ENCODE measurements at regions not wholly inside any gene's neighbourhood (a gene's known extent, or its start where the extent isn't known, plus 50 kb on each side); places are given as distances from the start of the nearest gene placed in this dataset.
"Not testable (repeated sequence)": the region's sequence is repeated elsewhere in the genome, so short reads cannot be mapped to it uniquely, and the experiment has no call there.

DNA sequence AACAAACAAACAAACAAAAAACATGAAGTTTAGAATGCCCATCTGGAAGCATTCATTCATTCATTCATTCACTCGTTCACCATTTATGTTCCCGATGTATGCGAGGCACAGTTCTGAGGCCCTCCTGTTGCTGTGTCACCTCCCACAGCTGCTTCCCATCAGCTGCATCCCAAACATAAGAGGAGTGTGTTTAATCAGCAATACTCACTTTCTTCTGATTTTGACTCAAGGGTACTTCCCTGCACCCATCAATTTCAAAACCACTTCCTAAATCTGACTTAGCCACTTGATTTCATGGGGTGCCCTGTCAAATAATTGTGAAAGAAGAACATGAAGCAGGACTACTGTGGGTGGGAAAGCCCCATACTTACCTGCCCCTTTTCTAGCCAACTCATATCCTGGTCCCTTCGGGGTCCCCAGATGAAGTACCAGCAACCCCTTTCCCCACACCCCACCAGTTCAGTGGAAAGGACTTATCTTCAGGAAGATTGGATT lies 128.0 kb upstream of the IL12B start:
- no peak for DNase-seq

DNA sequence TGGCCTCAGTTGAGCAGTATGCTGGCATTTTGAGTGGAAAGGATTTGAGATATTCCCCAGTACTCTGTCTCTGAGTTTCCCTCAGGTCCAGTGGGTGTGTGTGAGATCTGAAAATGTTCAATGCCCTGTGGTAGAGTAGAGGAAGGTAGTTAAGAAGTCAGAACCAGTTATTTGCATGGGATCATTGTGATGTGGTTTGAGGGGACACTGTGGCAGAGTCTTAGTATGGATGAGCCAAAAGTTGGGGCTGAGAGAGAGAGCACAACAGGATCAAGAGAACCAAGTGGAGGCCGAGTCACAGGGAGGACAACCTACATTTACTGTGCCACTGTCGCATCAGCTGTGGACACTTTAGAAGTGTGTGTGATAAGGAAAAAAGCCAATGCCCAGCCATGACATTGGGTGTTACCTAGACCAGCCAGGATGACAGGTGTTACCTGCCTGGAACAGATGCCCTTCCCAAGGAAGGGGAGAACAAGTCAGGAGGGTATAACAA lies 128.9 kb upstream of the IL12B start:
- DNase-seq, result no peak

- DNase-seq, result no peak
Measured at GRCh38 chr5:159459951-159460538, 129.8 kb upstream of the IL12B start.

DNA sequence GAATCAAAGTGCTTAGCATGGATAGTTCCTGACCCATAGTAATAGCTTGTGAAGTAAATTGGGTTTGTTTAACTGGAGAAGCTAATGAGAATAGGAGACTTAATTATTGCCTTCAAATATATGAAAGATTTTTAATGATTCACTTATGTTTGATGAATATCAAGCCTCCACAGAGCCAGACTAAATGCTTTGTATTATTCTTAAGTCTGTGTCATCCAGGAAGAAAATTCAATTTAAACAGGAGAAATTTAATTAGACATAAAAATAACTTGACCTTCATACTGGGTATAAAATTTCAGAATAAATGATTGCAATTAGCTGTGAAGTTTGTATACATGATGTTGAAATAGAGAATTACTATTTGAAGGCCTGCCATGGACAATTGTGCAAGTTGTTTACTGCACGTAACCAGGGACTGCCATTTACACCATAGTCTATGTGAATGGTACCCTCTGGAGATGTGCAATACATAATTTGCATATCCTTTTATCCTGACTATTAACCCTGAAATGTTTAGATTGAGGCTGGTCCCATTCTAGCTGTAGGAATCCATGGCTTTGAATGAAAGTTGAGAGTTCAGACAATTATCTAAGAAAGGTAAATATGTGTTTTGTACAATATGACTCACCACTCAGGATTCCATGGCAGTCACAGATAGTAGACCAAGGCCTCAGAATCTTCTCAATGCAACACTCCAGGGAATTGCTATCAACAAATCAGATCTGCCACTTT lies 133.5 kb upstream of the IL12B start:
- no peak for DNase-seq

DNA sequence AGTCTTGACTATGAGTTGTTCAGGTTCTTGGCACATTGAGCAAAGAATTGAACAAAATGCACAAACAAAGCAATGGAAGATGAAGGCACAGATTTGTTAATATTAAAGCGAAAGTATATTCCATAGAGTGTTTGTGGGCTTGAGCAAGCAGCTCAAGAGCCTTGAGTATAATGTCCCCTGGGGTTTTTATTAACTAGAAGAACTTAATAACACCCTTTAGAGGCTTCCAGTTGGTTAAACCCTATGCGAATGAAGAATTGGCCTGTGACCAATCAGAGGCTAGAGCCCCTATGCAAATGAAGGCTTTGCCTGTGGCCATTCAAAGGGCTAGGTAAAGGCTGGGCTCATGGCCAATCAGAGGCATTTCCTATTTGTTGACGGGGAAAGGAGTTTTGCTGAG lies 135.3 kb upstream of the IL12B start:
- DNase-seq, result no peak

DNA sequence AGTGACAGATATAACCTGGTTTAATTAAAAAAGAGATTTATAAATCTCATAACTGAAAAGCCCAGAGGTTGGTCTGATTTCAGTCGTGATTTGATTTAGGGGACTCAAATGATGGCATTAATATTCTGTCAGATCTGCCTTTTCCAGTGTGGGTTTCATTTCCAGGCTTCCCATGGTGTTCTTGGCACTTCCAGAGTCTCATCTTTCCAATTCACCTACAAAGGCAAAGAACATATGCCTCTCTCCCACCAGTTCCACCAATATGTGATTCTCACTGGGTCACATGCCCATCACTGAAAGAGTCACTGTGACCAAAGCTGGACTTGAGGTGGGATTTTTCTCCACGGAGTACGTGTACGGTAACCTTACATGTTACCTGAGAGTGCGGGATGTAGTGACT lies 137.4 kb upstream of the IL12B start:
- no peak for DNase-seq

- no peak for DNase-seq
Measured at GRCh38 chr5:159469496-159470372, 139.4 kb upstream of the IL12B start.

GRCh38 chr5:159471904-159472303 lies 141.6 kb upstream of the IL12B start:
- DNase-seq, result no peak

DNA sequence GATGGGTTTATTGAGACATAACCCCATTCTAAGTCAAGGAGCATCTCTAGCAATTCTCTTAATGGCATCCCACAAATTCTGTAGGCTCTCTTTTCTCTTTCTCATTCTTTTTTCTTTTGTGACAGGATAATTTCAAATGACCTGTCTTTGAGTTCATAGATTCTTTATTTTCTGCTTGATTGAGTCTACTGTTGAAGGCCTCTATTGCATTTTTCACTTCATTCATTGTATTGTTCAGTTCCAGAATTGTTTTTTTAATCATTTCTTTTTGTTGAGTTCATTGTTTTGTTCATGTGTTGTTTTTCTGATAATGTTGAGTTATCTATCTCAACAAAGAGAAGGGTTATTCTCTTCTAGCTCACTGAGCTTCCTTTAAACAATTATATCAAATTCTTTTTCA lies 144.7 kb upstream of the IL12B start:
- no peak for DNase-seq

DNA sequence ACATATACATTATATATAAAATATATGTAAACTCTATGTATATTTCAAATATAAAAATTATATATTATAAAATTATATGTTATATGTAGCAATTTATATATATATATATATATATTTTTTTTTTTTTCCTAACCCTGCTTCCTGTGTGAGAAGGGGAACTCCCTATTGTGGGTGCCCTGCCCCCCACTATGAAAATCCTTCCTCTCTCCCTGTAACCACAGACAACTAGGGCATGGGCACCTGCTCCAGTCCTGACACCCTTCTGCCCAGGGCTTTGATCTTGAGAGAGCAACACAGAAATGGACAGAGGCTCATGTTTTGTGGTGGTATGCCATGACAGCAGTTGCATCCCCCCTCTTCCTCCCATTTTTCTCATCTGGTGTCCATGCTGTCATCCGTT lies 148.7 kb upstream of the IL12B start:
- no peak for DNase-seq

GRCh38 chr5:159480849-159481248 lies 150.6 kb upstream of the IL12B start:
- DNase-seq, result no peak

DNA sequence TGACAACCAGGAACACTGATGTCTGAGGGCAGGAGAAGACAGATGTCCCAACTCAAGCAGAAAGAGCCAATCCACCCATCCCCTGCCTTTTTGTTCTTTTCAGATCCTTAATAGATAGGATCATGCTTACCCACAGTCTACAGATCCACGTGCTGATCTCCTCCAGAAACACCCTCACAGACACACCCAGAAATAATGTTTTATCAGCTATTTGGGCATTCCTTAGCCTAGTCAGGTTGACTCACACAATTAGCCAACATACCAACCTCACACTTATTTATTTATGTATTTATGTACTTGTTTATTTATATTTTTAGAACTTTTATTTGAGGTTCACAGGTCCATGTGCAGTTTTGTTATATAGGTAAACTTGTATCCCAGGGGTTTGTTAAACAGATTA lies 151.5 kb upstream of the IL12B start:
- DNase-seq, result no peak

- no peak for DNase-seq
Measured at GRCh38 chr5:159486836-159487235, 156.5 kb upstream of the IL12B start.

GRCh38 chr5:159488516-159488915 lies 158.2 kb upstream of the IL12B start:
- no peak for DNase-seq

- DNase-seq, result no peak
Measured at GRCh38 chr5:159489779-159490178, 159.5 kb upstream of the IL12B start.

DNA sequence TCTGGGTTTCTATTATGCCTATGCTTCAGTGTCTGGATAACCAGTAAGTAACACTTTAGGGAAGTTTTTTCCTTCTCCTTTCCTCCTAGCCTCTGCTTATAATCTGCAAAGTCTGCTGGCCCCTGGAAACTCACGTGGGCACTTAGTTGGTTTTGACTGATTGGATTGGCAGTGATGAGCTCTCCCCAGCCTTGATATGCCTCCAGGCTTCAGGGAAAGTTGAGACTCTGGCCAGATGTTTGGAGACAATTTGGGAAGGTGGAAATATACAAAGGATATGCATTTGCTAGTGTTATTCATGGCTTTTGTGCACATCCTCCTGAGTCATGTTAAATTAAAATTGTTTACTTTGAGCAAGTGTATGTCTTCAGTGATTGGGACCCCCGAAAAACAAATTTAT lies 160.2 kb upstream of the IL12B start:
- no peak for DNase-seq

DNA sequence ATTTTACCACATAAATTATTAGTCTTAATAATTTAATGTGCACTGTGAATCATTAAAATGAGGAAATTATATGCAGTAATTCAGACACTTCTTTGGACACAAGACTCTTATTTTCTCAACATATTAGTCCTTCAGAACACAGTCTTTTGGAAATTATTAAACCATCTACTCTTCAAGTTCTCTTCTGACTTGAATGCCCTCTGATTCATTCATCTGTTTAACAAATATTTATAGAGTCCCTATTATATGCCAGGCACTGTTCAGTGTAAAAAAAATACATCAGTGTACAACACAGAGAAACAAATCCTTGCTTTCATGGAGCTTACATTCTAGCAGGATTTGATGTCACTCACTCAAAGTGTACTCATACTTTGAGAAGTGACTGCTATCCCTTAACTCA lies 163.4 kb upstream of the IL12B start:
- no peak for DNase-seq

DNA sequence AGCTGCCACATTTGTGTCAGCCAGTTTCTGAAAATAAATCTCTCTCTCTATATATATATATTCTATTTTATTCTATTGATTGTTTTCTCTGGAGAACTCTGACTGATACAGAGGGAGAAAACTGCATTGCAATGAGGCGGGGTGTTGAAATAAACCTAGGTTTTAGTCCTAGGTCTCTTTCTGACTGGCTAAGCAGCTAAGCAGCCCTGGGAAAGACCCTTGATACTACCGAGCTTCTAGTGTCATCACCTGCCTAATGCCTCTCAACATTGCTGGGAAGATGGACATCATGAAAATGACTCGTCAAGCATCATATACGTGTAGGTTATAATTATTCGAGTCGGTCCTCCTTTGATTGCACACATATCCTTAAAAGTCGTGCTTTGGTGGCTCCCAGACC lies 166.5 kb upstream of the IL12B start:
- no peak for DNase-seq

GRCh38 chr5:159497221-159497620 lies 166.9 kb upstream of the IL12B start:
- DNase-seq, result no peak

- no peak for DNase-seq
Measured at GRCh38 chr5:159498630-159499029, 168.3 kb upstream of the IL12B start.

GRCh38 chr5:159502116-159502515 lies 171.8 kb upstream of the IL12B start:
- DNase-seq, result not testable (repeated sequence)

- no peak for DNase-seq
Measured at GRCh38 chr5:159503236-159503635, 172.9 kb upstream of the IL12B start.

DNA sequence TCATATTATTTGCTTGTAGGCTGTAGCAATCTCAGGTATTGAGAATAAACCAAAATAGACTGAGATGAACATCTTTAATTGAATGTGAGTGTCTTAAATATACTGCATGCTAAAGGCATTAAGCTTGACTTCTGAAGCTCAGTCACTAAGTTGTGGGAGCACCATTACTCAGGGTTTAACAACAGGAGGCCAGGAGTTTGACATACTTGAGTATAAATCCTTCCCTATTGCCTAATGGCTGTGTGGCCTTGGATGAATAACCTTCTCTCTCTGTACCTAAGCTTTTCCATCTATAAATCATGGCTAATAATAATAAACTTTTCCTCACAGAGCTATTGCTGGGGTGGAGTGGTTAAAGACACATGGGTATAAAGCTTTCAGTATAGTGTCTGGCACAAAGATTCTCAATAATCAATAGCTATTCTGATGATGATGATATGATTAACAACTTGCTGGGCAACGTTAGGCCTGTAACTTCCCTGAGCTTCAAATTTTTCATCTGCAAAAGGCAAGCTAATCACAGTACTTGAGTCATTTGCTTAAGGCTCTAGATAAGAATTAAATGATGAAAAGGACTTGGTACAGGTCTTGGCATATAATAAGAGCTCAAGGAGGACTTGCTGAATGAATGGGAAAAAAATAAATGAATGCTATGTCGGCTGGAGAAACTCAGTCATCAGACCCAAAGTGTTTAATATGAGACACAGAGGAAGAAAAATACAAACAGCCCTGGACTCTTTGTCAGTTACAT lies 174.0 kb upstream of the IL12B start:
- no peak for DNase-seq
